GM21825 (cell line): ENCODE measurements at regions not wholly inside any gene's neighbourhood (a gene's known extent, or its start where the extent isn't known, plus 50 kb on each side); places are given as distances from the start of the nearest gene placed in this dataset.

Experiments used
- ATAC-seq: cut with Tn5 transposase; IDR thresholded peaks from one replicate; pipeline ENCODE4 v1.9.1; 2021; ENCODE audit warnings: mild to moderate bottlenecking, moderate library complexity; ENCODE audit not compliant: unreplicated experiment

- ATAC-seq, result no peak
Measured at GRCh38 chr18:11237484-11237883, 88.1 kb upstream of the PIEZO2 start.

GRCh38 chr18:11237066-11237465 is 87.7 kb upstream of the PIEZO2 start:
- no peak for ATAC-seq

- no peak for ATAC-seq
Measured at GRCh38 chr18:11224153-11224552, 74.8 kb upstream of the PIEZO2 start.

GRCh38 chr18:11219571-11219970 is 70.2 kb upstream of the PIEZO2 start:
- ATAC-seq, result no peak

GRCh38 chr18:11215216-11215615 is 65.8 kb upstream of the PIEZO2 start:
- ATAC-seq, result no peak

DNA sequence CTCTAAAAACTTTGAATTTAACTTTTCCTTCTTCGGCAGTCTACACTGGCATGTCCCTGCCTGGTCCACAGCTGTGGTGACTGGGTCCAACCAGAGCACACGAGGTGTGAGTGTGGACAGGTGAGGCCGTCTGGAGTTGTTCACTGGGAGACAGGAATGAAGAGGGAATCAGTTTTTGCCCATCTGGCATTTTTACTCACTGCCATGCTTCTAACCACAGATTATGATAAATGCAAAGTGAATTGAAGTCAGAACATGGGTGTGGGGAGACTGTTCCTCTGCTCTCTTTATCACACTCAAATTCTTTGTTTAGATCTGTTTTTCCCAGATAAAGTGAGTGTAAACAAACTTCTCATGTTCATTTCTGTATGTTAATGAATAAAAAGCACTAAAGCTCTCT is 54.7 kb upstream of the PIEZO2 start:
- ATAC-seq, result no peak

GRCh38 chr18:11199477-11199876 is 50.1 kb upstream of the PIEZO2 start:
- no peak for ATAC-seq
